Mesothelial cell of epicardium (in vitro differentiated cells): ENCODE measurements at regions not wholly inside any gene's neighbourhood (a gene's known extent, or its start where the extent isn't known, plus 50 kb on each side); places are given as distances from the start of the nearest gene placed in this dataset.

Experiments
- DNase-seq, 2 experiments: peaks; one replicate each; pipeline ENCODE4 v3.0.0; 2021; ENCODE audit warnings: low spot score in 2 of 2; ENCODE audit not compliant: unreplicated experiment in 2 of 2
- H3K27ac Mint-ChIP-seq: 2 replicates; pipeline ENCODE4 v1.8.0; 2021; ENCODE audit warnings: mixed read lengths
- H3K27me3 Mint-ChIP-seq: 2 replicates; pipeline ENCODE4 v1.8.0; 2021; ENCODE audit warnings: low read depth, mixed read lengths
- H3K36me3 Mint-ChIP-seq: 2 replicates; pipeline ENCODE4 v1.8.0; 2021; ENCODE audit warnings: mixed read lengths
- H3K4me1 Mint-ChIP-seq: 2 replicates; pipeline ENCODE4 v1.8.0; 2021; ENCODE audit warnings: mixed read lengths
- H3K4me3 Mint-ChIP-seq: 2 replicates; pipeline ENCODE4 v1.8.0; 2021; ENCODE audit warnings: mild to moderate bottlenecking, moderate library complexity, mixed read lengths
- H3K9me3 Mint-ChIP-seq: 2 replicates; pipeline ENCODE4 v1.8.0; 2021; ENCODE audit warnings: mixed read lengths
- CTCF ChIP-seq: fragments of 200-600 bp; sonication (generic); IDR thresholded peaks from one replicate; pipeline ENCODE4 v1.5.0; 2021; ENCODE audit warnings: antibody characterized with exemption; ENCODE audit not compliant: unreplicated experiment

- Mint-ChIP-seq H3K4me1 (peaks cover 56% of the 10 kb centered on the region), H3K36me3 (no peaks in the 10 kb centered on the region), H3K4me3 (no peak overlapping the region), H3K27ac (peak overlapping the region; percentile 83), H3K27me3 (no peaks in the 10 kb centered on the region), H3K9me3 (no peaks in the 10 kb centered on the region)
- TF ChIP-seq CTCF: no peak
- DNase-seq: no peak
Observed at GRCh38 chr17:72350073-72350472, 229.3 kb downstream of the SOX9 start.

- Mint-ChIP-seq H3K4me3 (no peak overlapping the region), H3K4me1 (peaks cover 56% of the 10 kb centered on the region), H3K36me3 (peaks cover 2% of the 10 kb centered on the region), H3K27ac (peak overlapping the region; percentile 85), H3K27me3 (no peaks in the 10 kb centered on the region), H3K9me3 (peaks cover 7% of the 10 kb centered on the region)
- no peak for DNase-seq
- no peak for TF ChIP-seq CTCF
Observed at GRCh38 chr17:72351365-72351764, 230.5 kb downstream of the SOX9 start.

GRCh38 chr17:72351884-72352346, 231.1 kb downstream of the SOX9 start:
- Mint-ChIP-seq H3K27ac (peak overlapping the region; percentile 85), H3K9me3 (peaks cover 7% of the 10 kb centered on the region)
- DNase-seq: no peak

GRCh38 chr17:72353502-72353901, 232.7 kb downstream of the SOX9 start:
- DNase-seq: no peak
- peaks cover 2% of the 10 kb centered on the region for H3K36me3 Mint-ChIP-seq
- TF ChIP-seq CTCF: no peak

More at GRCh38 chr17:72351884-72352346, 231.1 kb downstream of the SOX9 start:
- no peak for TF ChIP-seq CTCF
- Mint-ChIP-seq H3K4me3 (no peak overlapping the region), H3K27me3 (no peaks in the 10 kb centered on the region), H3K4me1 (peaks cover 56% of the 10 kb centered on the region), H3K36me3 (peaks cover 2% of the 10 kb centered on the region)

GRCh38 chr17:72354071-72354470, 233.3 kb downstream of the SOX9 start:
- Mint-ChIP-seq H3K36me3 (peaks cover 2% of the 10 kb centered on the region), H3K27me3 (no peaks in the 10 kb centered on the region), H3K9me3 (peaks cover 7% of the 10 kb centered on the region), H3K27ac (peak overlapping the region; percentile 52), H3K4me3 (no peak overlapping the region), H3K4me1 (peaks cover 51% of the 10 kb centered on the region)
- TF ChIP-seq CTCF: no peak
- DNase-seq: no peak

More at GRCh38 chr17:72353502-72353901, 232.7 kb downstream of the SOX9 start:
- Mint-ChIP-seq H3K4me3 (no peak overlapping the region), H3K27me3 (no peaks in the 10 kb centered on the region), H3K9me3 (peaks cover 7% of the 10 kb centered on the region), H3K27ac (peak overlapping the region; percentile 52), H3K4me1 (peaks cover 54% of the 10 kb centered on the region)

GRCh38 chr17:72357764-72358365, 237.0 kb downstream of the SOX9 start:
- H3K36me3 Mint-ChIP-seq: peaks cover 2% of the 10 kb centered on the region
- DNase-seq: no peak
- H3K9me3 Mint-ChIP-seq: peaks cover 7% of the 10 kb centered on the region
- H3K4me1 Mint-ChIP-seq: peaks cover 31% of the 10 kb centered on the region
- no peaks in the 10 kb centered on the region for H3K27me3 Mint-ChIP-seq
- no peak for TF ChIP-seq CTCF
- H3K27ac Mint-ChIP-seq: no peak overlapping the region
- H3K4me3 Mint-ChIP-seq: no peak overlapping the region
